GM18511 (cell line): ENCODE measurements at regions not wholly inside any gene's neighbourhood (a gene's known extent, or its start where the extent isn't known, plus 50 kb on each side); places are given as distances from the start of the nearest gene placed in this dataset.

Source experiments
- ATAC-seq: cut with Tn5 transposase; IDR thresholded peaks from one replicate; pipeline ENCODE4 v1.9.1; 2021; ENCODE audit warnings: mild to moderate bottlenecking, moderate library complexity; ENCODE audit not compliant: unreplicated experiment

GRCh38 chr3:195004512-195005250 lies 266.3 kb downstream of the XXYLT1 start:
- ATAC-seq: no peak

- ATAC-seq: no peak
Measured at GRCh38 chr3:195005251-195005620, 265.7 kb downstream of the XXYLT1 start.

DNA sequence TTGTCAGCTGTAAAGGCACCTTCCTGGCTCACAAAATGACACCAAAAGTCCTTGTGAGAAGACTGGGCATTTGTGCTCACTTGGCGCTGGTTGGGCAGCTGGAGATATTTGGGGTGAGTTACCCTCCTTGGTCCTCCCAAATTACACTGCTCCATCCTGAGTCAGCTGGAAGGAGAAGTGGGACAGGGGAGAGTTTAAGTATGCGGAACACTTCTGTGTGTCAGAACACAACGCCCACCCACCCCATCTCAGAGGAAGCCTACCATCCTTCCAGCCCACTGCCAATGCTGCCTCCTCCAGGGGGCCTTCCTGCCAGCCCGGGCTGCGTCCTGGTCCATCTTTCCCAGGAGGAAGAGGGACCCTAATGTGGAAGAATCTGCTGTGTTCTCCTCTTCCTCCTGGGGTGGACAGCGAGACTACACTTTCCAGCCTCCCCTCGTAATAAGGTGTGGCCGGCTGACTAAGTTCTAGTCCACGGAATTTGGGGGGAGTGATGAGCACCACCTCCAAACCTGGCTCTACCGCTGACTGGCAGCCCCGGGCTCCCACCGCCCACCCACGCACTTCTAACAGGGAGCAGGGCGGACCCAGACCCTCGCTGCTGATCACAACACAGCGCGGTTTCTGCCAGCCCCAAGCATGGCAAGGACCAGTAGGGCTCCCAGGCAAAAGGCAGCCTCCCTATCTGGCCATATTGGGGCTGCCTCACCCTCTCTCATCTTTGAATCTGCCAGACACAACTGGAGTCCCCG lies 265.0 kb downstream of the XXYLT1 start:
- no peak for ATAC-seq

- ATAC-seq: no peak
Measured at GRCh38 chr3:195007151-195007550, 263.8 kb downstream of the XXYLT1 start.

- no peak for ATAC-seq
Measured at GRCh38 chr3:195007766-195008165, 263.2 kb downstream of the XXYLT1 start.

DNA sequence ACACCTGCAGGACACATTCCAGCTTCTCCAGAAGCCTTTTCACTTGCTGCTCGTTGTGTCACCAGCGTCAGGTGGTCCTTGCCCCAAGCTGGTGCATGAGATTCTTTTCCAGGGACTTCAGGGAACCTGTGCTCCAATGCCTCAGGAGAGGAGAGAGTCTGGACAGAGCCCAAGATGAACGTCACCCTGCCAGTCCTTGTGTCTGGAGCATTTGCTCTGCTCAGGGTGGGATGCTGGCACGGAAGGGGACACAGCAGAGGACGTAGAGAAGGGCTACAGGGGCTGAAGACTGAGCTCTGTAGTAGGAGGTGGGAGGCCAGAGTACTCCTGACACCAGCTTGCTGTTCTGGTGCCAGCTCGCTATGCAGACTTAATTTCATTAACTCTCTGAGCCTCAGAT lies 262.1 kb downstream of the XXYLT1 start:
- no peak for ATAC-seq

DNA sequence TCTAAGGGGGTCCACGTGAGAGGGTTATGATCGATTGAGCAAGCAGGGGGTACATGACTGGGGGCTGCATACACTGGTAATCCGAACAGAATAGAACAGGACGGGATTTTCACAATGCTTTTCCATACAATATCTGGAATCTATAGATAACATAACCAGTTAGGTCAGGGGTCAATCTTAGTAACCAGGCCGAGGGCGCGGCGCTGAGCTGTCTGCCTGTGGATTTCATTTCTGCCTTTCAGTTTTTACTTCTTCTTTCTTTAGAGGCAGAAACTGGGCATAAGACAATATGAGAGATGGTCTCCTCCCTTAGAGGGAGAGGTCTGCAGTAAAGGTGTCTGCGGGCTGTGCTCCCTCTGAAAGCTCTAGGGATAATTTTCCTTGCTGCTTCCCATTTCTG lies 261.3 kb downstream of the XXYLT1 start:
- ATAC-seq: no peak

GRCh38 chr3:195010551-195011100 lies 260.3 kb downstream of the XXYLT1 start:
- ATAC-seq: no peak

GRCh38 chr3:195011231-195011834 lies 259.6 kb downstream of the XXYLT1 start:
- ATAC-seq: no peak

GRCh38 chr3:195012100-195012499 lies 258.9 kb downstream of the XXYLT1 start:
- ATAC-seq: no peak

DNA sequence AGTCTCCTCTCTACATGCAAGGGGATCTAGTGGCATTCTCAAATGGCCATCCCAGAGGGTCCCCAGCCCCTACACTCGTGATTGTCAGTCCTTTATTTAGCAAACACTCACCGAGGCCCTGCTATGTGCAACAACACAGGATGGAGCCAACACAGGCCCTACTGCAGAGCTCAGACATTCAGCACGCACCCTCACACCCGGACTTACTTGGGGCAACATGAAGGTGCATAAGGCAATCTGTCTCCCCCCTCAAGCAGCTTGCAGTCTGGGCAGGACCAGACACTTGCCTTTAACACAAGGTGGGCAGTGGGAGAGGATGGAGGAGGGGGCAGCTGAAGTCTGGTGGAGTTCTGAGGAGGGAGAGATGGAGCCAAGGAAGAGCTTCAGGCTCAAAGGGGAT lies 258.4 kb downstream of the XXYLT1 start:
- no peak for ATAC-seq

DNA sequence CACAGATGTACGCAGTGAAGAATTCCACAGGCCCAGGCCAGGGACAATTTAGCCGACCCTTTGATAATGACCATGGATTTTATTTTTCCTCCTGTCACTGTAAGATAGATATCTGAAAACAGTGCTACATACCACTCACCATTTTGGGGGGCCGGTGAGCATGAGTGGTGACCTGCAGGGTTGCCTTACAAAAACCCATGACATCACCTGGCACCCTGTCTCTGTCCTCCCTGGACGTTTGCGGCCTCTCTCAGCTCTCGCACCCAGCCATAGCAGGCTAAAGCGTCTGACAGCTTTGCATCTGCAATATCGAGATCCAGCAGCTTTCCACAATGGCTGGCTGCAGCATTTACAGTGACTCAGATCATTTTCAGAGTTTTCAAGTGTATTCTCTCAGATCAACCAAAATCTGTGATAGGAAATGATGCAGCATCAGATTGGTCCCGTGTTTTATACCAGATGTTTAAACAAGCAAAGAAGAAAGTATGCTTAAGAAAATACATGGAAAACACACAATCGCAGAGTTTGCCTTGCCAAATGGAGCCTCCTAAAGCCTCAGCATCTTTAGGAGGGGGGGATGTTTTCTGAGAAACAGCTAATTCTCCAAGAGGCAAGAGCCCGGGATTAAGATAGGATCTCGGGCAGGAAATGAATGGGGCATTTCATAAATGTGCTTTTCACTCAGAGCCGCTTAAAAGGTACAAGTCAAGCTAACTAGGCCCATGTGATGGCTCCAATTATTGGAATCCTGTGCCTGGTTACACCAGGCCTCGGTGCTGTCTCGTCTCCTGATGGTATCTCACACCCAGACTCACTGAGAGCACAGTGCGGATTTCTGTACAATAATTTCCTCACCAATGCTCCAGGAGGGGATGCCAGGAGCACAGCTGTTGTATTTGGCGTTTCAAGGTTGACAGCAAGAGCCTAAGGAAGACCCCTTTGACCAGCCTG lies 257.3 kb downstream of the XXYLT1 start:
- no peak for ATAC-seq

GRCh38 chr3:195015021-195015420 lies 255.9 kb downstream of the XXYLT1 start:
- no peak for ATAC-seq

- no peak for ATAC-seq
Measured at GRCh38 chr3:195017151-195017550, 253.8 kb downstream of the XXYLT1 start.
